ENCODE measurements at regions not wholly inside any gene's neighbourhood (a gene's known extent, or its start where the extent isn't known, plus 50 kb on each side); places are given as distances from the start of the nearest gene placed in this dataset.
"Not testable (repeated sequence)": the region's sequence is repeated elsewhere in the genome, so short reads cannot be mapped to it uniquely, and the experiment has no call there.

GRCh38 chr12:90229407-90230170 lies 521.0 kb upstream of the ATP2B1 start:
- Mint-ChIP-seq H3K27me3 (ENCODE audit: low read depth) (no peaks in the 10 kb centered on the region), H3K36me3 (ENCODE audit: insufficient read depth) (no peaks in the 10 kb centered on the region), H3K9me3 (no peaks in the 10 kb centered on the region), H3K4me3 (no peak overlapping the region), H3K4me1 (ENCODE audit: low read depth) (no peaks in the 10 kb centered on the region)
- DNase-seq, result no peak
- no peak for ATAC-seq

DNA sequence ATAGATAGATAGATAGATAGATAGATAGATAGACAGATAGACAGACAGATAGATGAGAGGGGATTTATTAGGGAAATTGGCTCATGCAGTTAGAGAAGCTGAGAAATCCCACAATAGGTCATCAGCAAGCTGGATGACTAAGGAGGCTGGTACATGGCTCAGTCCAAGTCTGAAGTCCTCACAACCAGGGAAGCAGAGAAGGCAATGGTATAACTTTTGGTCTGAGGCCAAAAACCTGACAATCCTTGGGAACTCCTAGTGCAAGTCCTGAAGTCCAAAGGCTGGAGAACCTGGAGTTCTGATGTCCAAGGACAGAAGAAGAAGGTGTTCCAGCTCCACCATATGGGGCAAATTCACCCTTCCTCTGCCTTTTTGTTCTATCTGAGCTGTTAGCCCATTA lies 517.6 kb upstream of the ATP2B1 start:
- no peak for DNase-seq
- H3K4me1 Mint-ChIP-seq (ENCODE audit: low read depth), result no peaks in the 10 kb centered on the region
- no peaks in the 10 kb centered on the region for H3K27me3 Mint-ChIP-seq (ENCODE audit: low read depth)

DNA sequence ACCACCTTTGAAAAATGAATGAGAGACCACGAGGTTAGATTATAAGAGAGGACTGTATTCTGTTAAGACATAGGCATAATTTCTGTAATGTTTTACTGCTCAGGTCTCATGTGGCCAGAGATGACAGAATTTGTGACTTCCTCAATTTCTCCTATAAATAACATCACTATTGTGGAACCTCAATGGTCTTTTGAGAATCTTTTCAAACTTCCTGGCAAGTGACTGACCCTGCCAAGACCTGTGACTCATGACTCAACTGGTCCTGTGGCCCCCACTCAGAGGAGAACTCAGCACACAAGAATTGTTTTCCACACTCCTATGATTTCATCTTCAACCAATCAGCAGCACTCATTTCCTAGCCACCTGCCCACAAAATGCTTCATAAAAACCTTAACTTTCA lies 508.2 kb upstream of the ATP2B1 start:
- ATAC-seq, result no peak
- H3K27me3 Mint-ChIP-seq (ENCODE audit: low read depth), result peaks cover 1% of the 10 kb centered on the region
- no peak overlapping the region for H3K4me3 Mint-ChIP-seq
- H3K4me1 Mint-ChIP-seq (ENCODE audit: low read depth), result no peaks in the 10 kb centered on the region
- no peaks in the 10 kb centered on the region for H3K36me3 Mint-ChIP-seq (ENCODE audit: insufficient read depth)
- no peaks in the 10 kb centered on the region for H3K9me3 Mint-ChIP-seq
- DNase-seq, result no peak

More for the DNA sequence above, 517.6 kb upstream of the ATP2B1 start:
- Mint-ChIP-seq H3K9me3 (no peaks in the 10 kb centered on the region), H3K4me3 (no peak overlapping the region), H3K36me3 (ENCODE audit: insufficient read depth) (no peaks in the 10 kb centered on the region)
- ATAC-seq, result no peak

- Mint-ChIP-seq H3K36me3 (ENCODE audit: insufficient read depth) (no peaks in the 10 kb centered on the region), H3K27me3 (ENCODE audit: low read depth) (peaks cover 1% of the 10 kb centered on the region), H3K4me1 (ENCODE audit: low read depth) (no peaks in the 10 kb centered on the region), H3K9me3 (no peaks in the 10 kb centered on the region), H3K4me3 (no peak overlapping the region)
- no peak for ATAC-seq
- no peak for DNase-seq
Measured at GRCh38 chr12:90216020-90216552, 507.4 kb upstream of the ATP2B1 start.

DNA sequence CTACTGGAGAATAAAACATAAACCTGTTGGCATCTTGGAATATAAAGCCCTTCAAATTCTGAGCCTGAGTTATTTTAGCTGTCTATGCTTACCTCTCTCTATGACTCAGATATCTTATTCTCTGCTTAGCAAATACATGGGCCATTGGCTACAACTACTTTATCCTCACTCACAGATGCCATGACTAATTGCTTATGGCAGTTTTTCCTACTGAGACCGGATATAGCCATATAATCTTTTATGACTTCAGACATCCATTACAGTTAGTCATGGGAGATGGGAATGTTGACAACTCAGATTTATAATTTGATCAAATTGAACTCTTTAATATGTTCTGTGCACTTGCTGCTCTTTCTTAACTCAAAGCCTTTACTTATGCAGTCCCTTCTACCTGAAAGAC lies 502.4 kb upstream of the ATP2B1 start:
- H3K36me3 Mint-ChIP-seq (ENCODE audit: insufficient read depth), result no peaks in the 10 kb centered on the region
- no peaks in the 10 kb centered on the region for H3K4me1 Mint-ChIP-seq (ENCODE audit: low read depth)
- ATAC-seq, result no peak
- H3K9me3 Mint-ChIP-seq, result peaks cover 23% of the 10 kb centered on the region
- no peak overlapping the region for H3K4me3 Mint-ChIP-seq
- DNase-seq, result no peak
- peaks cover 1% of the 10 kb centered on the region for H3K27me3 Mint-ChIP-seq (ENCODE audit: low read depth)

DNA sequence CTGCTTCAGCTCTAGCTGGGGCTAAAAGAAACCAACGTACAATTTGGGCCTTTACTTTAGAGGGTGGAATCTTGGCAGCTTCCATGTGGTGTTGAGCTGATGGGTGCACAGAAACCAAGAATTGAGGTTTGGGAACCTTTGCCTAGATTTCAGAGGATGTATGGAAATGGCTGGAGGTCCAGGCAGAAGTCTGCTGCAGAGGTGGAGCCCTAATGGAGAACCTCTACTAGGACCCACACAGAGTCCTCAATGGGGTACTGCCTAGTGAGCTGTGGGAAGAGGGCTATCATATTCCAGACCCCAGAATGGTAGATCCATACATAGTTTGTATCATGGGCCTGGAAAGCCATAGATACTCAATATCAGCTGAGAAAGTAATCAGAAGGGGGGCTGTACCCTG lies 500.4 kb upstream of the ATP2B1 start:
- DNase-seq, result no peak
- no peaks in the 10 kb centered on the region for H3K4me1 Mint-ChIP-seq (ENCODE audit: low read depth)
- no peak for ATAC-seq

GRCh38 chr12:90208379-90208778 lies 499.7 kb upstream of the ATP2B1 start:
- ATAC-seq; H3K4me3 Mint-ChIP-seq; DNase-seq; H3K36me3 Mint-ChIP-seq (ENCODE audit: insufficient read depth); H3K4me1 Mint-ChIP-seq (ENCODE audit: low read depth); H3K27me3 Mint-ChIP-seq (ENCODE audit: low read depth): not testable (repeated sequence)
- H3K9me3 Mint-ChIP-seq, result peaks cover 23% of the 10 kb centered on the region

More for the DNA sequence above, 500.4 kb upstream of the ATP2B1 start:
- Mint-ChIP-seq H3K9me3 (peaks cover 23% of the 10 kb centered on the region), H3K27me3 (ENCODE audit: low read depth) (no peaks in the 10 kb centered on the region), H3K36me3 (ENCODE audit: insufficient read depth) (no peaks in the 10 kb centered on the region), H3K4me3 (no peak overlapping the region)

DNA sequence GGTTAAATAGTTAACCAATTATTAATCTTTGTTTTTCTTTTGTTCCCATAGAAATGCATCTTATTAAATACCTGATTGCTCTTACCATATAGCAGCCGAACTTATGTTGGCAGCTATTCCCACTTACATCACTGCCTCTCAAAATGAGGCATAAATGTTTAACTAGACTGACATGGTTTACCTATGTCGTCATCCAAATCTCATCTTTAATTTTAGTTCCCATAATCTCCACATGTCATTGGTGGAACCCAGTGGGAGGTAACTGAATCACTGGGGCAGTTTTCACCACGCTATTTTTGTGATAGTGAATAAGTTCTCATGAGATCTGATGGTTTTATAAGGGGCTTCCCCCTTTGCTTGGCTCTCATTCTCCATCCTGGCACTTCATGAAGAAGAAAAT lies 499.2 kb upstream of the ATP2B1 start:
- Mint-ChIP-seq H3K4me1 (ENCODE audit: low read depth) (no peaks in the 10 kb centered on the region), H3K9me3 (peaks cover 23% of the 10 kb centered on the region), H3K27me3 (ENCODE audit: low read depth) (no peaks in the 10 kb centered on the region), H3K36me3 (ENCODE audit: insufficient read depth) (no peaks in the 10 kb centered on the region), H3K4me3 (no peak overlapping the region)
- DNase-seq (no peak), ATAC-seq (peak in 1 of 2 donors; percentile 38)

- no peak overlapping the region for H3K4me3 Mint-ChIP-seq
- no peaks in the 10 kb centered on the region for H3K4me1 Mint-ChIP-seq (ENCODE audit: low read depth)
- no peak for ATAC-seq
- no peaks in the 10 kb centered on the region for H3K36me3 Mint-ChIP-seq (ENCODE audit: insufficient read depth)
- DNase-seq, result no peak
- H3K27me3 Mint-ChIP-seq (ENCODE audit: low read depth), result no peaks in the 10 kb centered on the region
- peaks cover 17% of the 10 kb centered on the region for H3K9me3 Mint-ChIP-seq
Measured at GRCh38 chr12:90205165-90205564, 496.5 kb upstream of the ATP2B1 start.

- ATAC-seq (no peak), DNase-seq (no peak)
- Mint-ChIP-seq H3K4me3 (no peak overlapping the region), H3K27me3 (ENCODE audit: low read depth) (no peaks in the 10 kb centered on the region), H3K36me3 (ENCODE audit: insufficient read depth) (no peaks in the 10 kb centered on the region), H3K9me3 (peaks cover 5% of the 10 kb centered on the region), H3K4me1 (ENCODE audit: low read depth) (peaks cover 12% of the 10 kb centered on the region)
Measured at GRCh38 chr12:90203556-90203955, 494.9 kb upstream of the ATP2B1 start.

DNA sequence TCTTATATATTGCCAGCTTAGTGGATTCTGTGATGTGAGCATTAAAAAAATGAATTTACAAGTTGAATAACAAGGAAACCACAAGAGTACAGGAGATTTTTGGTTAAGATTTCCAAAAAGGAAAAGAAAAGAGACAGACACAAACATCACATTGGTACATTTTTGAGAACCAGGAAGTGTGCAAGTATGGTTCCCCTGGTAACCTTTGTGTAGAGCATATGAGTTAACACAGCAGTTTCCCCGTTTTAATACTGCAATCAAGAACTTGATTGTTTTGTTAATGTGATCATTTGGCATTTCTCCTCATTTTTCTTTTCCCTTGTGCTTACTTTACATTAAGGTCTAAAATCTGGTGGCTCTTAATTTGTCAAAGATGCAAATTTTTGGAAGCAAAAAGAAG lies 490.4 kb upstream of the ATP2B1 start:
- Mint-ChIP-seq H3K27me3 (ENCODE audit: low read depth) (no peaks in the 10 kb centered on the region), H3K36me3 (ENCODE audit: insufficient read depth) (no peaks in the 10 kb centered on the region), H3K9me3 (no peaks in the 10 kb centered on the region), H3K4me3 (no peak overlapping the region), H3K4me1 (ENCODE audit: low read depth) (peaks cover 12% of the 10 kb centered on the region)
- ATAC-seq (no peak), DNase-seq (no peak)

GRCh38 chr12:90193500-90193899 lies 484.9 kb upstream of the ATP2B1 start:
- no peak overlapping the region for H3K4me3 Mint-ChIP-seq
- ATAC-seq (no peak), DNase-seq (no peak)
- H3K9me3 Mint-ChIP-seq, result no peaks in the 10 kb centered on the region
- H3K27me3 Mint-ChIP-seq (ENCODE audit: low read depth), result no peaks in the 10 kb centered on the region
- H3K36me3 Mint-ChIP-seq (ENCODE audit: insufficient read depth), result no peaks in the 10 kb centered on the region
- no peaks in the 10 kb centered on the region for H3K4me1 Mint-ChIP-seq (ENCODE audit: low read depth)

- Mint-ChIP-seq H3K4me3 (no peak overlapping the region), H3K4me1 (ENCODE audit: low read depth) (no peaks in the 10 kb centered on the region), H3K36me3 (ENCODE audit: insufficient read depth) (no peaks in the 10 kb centered on the region), H3K9me3 (peaks cover 6% of the 10 kb centered on the region), H3K27me3 (ENCODE audit: low read depth) (peaks cover 6% of the 10 kb centered on the region)
- no peak for ATAC-seq
- no peak for DNase-seq
Measured at GRCh38 chr12:90188857-90189256, 480.2 kb upstream of the ATP2B1 start.

DNA sequence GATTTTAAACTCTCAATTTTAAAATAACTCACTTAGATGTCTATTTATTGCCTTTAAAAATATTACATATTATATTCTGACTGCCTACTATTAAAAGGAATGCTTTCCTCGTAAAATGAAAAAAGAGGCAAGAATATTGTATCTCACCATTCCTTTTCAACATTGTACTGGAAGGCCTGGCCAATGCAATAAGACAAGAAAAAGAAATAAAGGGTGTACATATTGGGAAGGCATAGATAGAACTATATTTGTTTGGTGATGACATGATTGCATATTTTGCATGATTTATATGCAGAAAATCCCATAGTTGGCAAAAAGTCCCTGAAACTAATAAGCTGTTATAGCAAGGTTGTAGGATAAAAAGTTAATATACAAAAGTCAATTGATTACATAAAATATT lies 474.6 kb upstream of the ATP2B1 start:
- peaks cover 12% of the 10 kb centered on the region for H3K9me3 Mint-ChIP-seq
- H3K27me3 Mint-ChIP-seq (ENCODE audit: low read depth), result peaks cover 7% of the 10 kb centered on the region
- DNase-seq (no peak), ATAC-seq (no peak)
- no peaks in the 10 kb centered on the region for H3K36me3 Mint-ChIP-seq (ENCODE audit: insufficient read depth)
- no peak overlapping the region for H3K4me3 Mint-ChIP-seq
- H3K4me1 Mint-ChIP-seq (ENCODE audit: low read depth), result no peaks in the 10 kb centered on the region

DNA sequence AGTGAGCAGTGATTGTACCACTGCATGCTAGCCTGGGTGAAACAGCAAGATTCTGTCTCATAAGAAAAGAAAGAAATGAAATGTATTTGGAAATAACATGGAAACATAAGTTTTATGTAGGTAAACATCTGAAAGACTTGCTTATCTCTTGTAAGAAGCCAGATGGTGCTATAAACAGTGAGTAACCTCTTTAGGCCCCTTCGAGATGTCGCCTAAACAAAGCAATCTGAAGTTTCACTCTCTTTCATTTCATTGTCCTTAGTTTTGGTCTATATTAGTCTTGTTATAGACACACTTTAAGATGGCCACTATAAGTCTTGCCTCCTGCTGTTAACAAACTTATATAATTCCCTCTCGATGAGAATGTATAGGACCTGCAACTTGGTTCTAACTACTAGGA lies 472.6 kb upstream of the ATP2B1 start:
- Mint-ChIP-seq H3K36me3 (ENCODE audit: insufficient read depth) (no peaks in the 10 kb centered on the region), H3K9me3 (peaks cover 12% of the 10 kb centered on the region), H3K27me3 (ENCODE audit: low read depth) (peaks cover 1% of the 10 kb centered on the region), H3K4me3 (no peak overlapping the region), H3K4me1 (ENCODE audit: low read depth) (no peaks in the 10 kb centered on the region)
- DNase-seq, result no peak
- ATAC-seq, result no peak
